Stimulated activated CD4-positive, alpha-beta T cell treated with anti-CD3 and anti-CD28 coated beads, TNF-alpha, amount 100 ng/mL, for 4 hours (primary cell): ENCODE measurements at regions not wholly inside any gene's neighbourhood (a gene's known extent, or its start where the extent isn't known, plus 50 kb on each side); places are given as distances from the start of the nearest gene placed in this dataset.
"Not testable (repeated sequence)": the region's sequence is repeated elsewhere in the genome, so short reads cannot be mapped to it uniquely, and the experiment has no call there.

Source experiments
- DNase-seq, 3 experiments: peaks; one replicate each; pipeline ENCODE4 v3.0.0-alpha.2; 2020; ENCODE audit warnings: low read depth in 3 of 3

- no peak for DNase-seq
Measured at GRCh38 chr6:113039005-113039404, 691.9 kb downstream of the RFPL4B start.

- no peak for DNase-seq
Measured at GRCh38 chr6:113047148-113047547, 700.0 kb downstream of the RFPL4B start.

- DNase-seq, result no peak
Measured at GRCh38 chr6:113047932-113048331, 700.8 kb downstream of the RFPL4B start.

GRCh38 chr6:113048741-113049140, 701.6 kb downstream of the RFPL4B start:
- no peak for DNase-seq

DNA sequence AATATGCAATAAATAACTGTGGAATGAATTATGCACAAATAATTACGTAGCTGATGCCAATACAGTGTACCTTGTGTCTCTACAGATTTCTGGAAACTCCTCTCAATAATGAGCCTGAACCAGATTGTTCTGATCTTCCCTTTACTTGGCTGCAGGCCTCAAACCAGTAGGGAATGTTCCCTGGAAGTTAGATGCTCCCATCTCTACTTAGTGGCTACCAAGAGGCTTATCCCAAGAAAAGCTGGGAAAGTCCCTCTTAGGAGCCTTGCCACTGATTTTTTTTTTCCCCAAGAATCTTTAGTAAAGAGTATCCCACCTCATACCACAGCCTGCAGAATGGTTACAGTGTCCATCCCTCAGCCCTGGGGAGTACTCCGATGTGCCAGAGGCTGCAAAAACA, 702.1 kb downstream of the RFPL4B start:
- no peak for DNase-seq

- no peak for DNase-seq
Measured at GRCh38 chr6:113050010-113050858, 703.1 kb downstream of the RFPL4B start.

DNA sequence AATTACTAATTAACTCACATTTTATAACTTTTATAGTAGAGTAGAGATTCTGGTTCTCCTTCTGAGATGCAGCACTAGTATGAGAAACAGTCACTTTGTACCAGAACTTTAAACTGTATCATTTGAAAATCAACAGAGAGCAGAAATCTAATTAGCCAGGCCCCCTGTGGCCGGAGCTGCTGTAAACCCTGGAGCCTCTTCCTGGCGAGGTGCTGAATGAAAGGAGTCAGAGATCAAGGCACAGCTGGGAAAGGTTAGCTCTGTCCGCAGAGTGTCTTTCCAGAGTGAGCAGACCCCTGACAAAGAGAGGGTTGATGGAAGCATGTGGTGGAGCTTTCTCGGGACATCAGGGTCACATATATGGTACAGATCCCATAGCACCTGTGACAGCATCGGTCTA, 703.8 kb downstream of the RFPL4B start:
- DNase-seq, result no peak

GRCh38 chr6:113052506-113052905, 705.4 kb downstream of the RFPL4B start:
- DNase-seq, result no peak

- DNase-seq, result no peak
Measured at GRCh38 chr6:113055061-113055460, 707.9 kb downstream of the RFPL4B start.

- no peak for DNase-seq
Measured at GRCh38 chr6:113055998-113056397, 708.9 kb downstream of the RFPL4B start.

DNA sequence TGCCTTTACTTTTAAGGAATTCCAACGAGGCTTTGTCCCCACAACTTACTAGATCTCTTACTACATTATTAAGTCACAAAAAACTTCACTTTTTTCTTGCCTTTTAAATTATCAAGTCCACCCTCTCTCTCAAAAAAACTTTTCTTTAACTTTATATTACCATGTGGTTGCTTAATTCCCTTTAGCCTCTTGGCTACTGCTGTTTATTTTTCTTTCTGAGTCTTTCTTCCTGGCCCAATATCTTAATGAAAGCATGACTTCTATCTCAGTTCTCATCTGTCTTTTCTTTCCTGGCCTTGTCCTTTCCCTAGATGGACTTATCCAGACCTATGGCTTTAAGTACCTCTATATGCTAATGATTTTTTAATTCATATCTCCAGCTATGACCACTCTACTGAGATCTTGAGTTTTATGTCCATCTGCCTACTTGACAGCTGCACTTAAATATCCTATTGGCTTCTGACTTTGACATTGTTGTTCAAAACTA, 710.5 kb downstream of the RFPL4B start:
- DNase-seq, result no peak

GRCh38 chr6:113060664-113061063, 713.5 kb downstream of the RFPL4B start:
- no peak for DNase-seq

DNA sequence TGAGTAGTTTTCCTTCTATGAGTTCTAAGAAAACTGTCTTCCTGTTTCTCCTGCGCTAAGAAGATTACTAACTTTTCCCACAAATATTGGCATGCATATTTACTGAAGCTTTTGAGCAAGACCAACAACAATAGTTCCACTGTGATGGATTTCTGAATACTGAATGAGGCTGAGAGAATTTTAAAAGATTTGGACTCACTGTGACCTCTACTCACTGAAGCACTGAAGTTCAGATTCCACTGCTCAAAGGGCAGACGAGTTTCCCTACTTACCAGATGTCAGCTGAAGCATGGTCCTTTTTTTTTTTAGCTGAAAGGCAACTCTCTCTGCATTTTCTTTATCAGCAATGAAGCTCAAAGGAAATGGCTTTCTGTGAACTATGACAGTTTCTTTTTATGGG, 718.5 kb downstream of the RFPL4B start:
- DNase-seq, result no peak

DNA sequence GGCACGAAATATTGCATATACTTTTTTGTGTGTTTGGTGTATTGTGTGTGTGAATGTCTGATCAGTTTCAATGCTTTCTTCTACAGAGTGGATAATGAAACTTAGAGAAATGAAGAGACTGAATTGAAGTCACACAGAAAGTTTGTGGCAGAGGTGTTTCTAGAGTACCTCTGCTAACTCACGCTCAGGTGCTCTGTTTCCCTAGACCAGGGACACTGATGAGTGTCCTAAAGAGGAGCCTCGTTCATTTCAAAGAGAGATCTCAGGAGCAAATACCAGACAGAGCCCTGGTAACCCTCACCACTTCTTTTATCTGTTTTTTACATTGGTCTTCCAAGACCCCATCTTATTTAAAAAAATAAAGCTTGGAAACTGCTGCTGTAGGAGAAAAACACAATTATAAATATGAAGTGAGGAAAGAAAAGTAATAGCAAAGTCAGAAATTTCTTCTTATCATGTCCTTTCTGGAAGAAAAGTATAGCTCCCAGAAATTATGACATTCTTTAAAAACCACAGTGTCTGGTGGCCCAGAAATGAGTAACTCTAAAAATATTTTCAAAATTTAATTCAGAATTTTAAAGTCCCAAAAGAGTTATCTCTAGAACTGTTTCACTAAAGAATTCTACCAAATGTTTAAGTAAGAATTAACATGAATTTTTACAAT, 720.6 kb downstream of the RFPL4B start:
- no peak for DNase-seq

DNA sequence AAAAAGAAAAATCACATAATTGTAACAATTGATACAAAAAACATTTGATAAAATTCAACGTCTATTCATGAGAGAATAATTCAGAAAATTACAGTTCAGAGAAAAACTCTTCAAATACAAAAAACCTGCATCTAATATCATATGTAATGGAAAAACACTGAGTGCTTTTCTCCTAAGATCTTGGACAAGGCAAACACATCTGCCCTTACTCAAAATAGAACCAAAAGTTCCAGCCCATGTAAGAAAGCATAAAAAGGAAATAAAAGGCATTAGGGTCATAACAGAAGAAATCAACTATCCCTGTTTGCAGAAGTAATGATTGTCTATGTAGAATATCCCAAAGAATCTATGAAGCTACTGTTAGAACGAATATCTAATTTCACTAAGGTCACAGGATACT, 721.4 kb downstream of the RFPL4B start:
- DNase-seq, result no peak

GRCh38 chr6:113070681-113071080, 723.6 kb downstream of the RFPL4B start:
- not testable (repeated sequence) for DNase-seq

- DNase-seq, result no peak
Measured at GRCh38 chr6:113073611-113074191, 726.6 kb downstream of the RFPL4B start.

DNA sequence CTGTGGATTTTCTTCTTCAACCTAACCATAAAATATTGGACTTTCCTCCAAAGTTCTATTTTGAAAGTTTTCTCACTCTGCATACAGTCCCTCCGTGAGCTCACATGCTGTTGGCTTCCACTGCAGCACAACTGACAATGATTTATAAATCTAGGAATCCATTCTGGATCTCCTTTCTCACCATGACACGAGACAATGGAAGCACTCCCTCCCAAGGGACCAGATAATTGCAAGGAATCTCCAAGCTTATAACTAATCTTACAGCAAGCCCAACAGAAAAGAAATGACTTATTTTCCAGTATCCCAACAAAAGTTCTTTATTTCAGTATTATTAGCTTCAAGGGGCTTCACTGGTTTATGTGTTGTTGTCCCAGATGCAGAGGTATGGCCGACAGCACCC, 729.0 kb downstream of the RFPL4B start:
- no peak for DNase-seq

- no peak for DNase-seq
Measured at GRCh38 chr6:113076816-113077215, 729.7 kb downstream of the RFPL4B start.

GRCh38 chr6:113077794-113078193, 730.7 kb downstream of the RFPL4B start:
- DNase-seq, result no peak

GRCh38 chr6:113078791-113079190, 731.7 kb downstream of the RFPL4B start:
- DNase-seq, result no peak

GRCh38 chr6:113082745-113083144, 735.6 kb downstream of the RFPL4B start:
- no peak for DNase-seq

DNA sequence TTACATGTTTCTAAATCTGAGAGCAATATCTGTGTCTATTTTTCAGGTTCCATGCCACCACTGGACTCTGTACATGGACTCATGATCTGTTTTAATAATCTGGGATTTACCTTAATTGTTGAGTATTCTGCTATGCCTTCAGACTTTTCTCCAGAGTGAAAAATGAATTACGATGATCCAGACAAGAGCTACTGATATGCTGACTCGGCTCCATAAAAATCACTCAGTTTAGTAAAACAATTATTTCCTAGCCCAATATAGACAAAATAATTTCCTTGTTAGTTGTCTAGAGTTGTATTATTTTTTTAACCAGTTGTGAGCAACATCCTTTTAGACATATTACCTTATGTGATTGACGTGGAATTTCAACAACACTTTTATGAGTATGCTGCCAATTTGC, 736.8 kb downstream of the RFPL4B start:
- DNase-seq, result no peak
